CD14-positive monocyte (primary cell): ENCODE measurements at regions not wholly inside any gene's neighbourhood (a gene's known extent, or its start where the extent isn't known, plus 50 kb on each side); places are given as distances from the start of the nearest gene placed in this dataset.

Experiments
- DNase-seq, 3 donors: peaks; one replicate each; pipeline ENCODE4 v3.0.0-alpha.2; 2011 to 2022
- H2AFZ ChIP-seq: 2 replicates; pipeline ENCODE4 v1.6.0; 2012; ENCODE audit warnings: mild to moderate bottlenecking, low read depth, low read length, inconsistent platforms; ENCODE audit not compliant: insufficient read depth, poor library complexity, severe bottlenecking
- H3K27ac ChIP-seq, 2 donors: 1 replicate in 1 of 2; 2 replicates in 1 of 2; pipeline ENCODE4 v1.5.1; 2012 to 2013; ENCODE audit warnings: low read length in 2 of 2, control low read depth in 1 of 2, inconsistent platforms in 1 of 2, low read depth in 1 of 2, mild to moderate bottlenecking in 1 of 2
- H3K27me3 ChIP-seq, 2 donors: one replicate each; pipeline versions ENCODE4 v1.6.0 to v1.6.1; 2011 to 2013; ENCODE audit warnings: low read length in 2 of 2; ENCODE audit not compliant: control insufficient read depth in 2 of 2, insufficient read depth in 2 of 2
- H3K36me3 ChIP-seq, 2 donors: replicated peaks in 1 of 2; 1 replicate in 1 of 2; 2 replicates in 1 of 2; pipeline versions ENCODE4 v1.5.1 to v1.6.1; 2012 to 2013; ENCODE audit warnings: low read length in 2 of 2, control low read depth in 1 of 2, inconsistent platforms in 1 of 2, mild to moderate bottlenecking in 1 of 2; ENCODE audit not compliant: insufficient read depth in 2 of 2, control insufficient read depth in 1 of 2
- H3K4me1 ChIP-seq, 2 donors: 1 replicate in 1 of 2; 2 replicates in 1 of 2; pipeline versions ENCODE4 v1.5.1 to v1.6.1; 2012 to 2013; ENCODE audit warnings: low read length in 2 of 2, control low read depth in 1 of 2, inconsistent platforms in 1 of 2, mild to moderate bottlenecking in 1 of 2, moderate library complexity in 1 of 2; ENCODE audit not compliant: insufficient read depth in 2 of 2, control insufficient read depth in 1 of 2
- H3K4me2 ChIP-seq: replicated peaks from 2 replicates; pipeline ENCODE3; 2012; ENCODE audit warnings: low read length, moderate library complexity, mild to moderate bottlenecking; ENCODE audit not compliant: poor library complexity, severe bottlenecking; ENCODE audit errors: extremely low read depth
- H3K4me3 ChIP-seq, 3 experiments: fragments of 200-600 bp in 1 of 3; sonication (generic) in 1 of 3; replicated peaks in 1 of 3; 1 replicate in 2 of 3; 2 replicates in 1 of 3; pipeline ENCODE4 v1.5.1; 2011 to 2013; ENCODE audit warnings: low read length in 3 of 3, mild to moderate bottlenecking in 3 of 3, control low read depth in 2 of 3, low read depth in 2 of 3, inconsistent platforms in 1 of 3, moderate library complexity in 1 of 3
- H3K79me2 ChIP-seq: 2 replicates; pipeline ENCODE4 v1.6.0; 2012; ENCODE audit warnings: mild to moderate bottlenecking, control low read depth, inconsistent platforms, low read length, moderate library complexity; ENCODE audit not compliant: insufficient read depth
- H3K9ac ChIP-seq: 2 replicates; pipeline ENCODE4 v1.6.0; 2017; ENCODE audit warnings: low read length, mild to moderate bottlenecking; ENCODE audit not compliant: insufficient read depth, poor library complexity, severe bottlenecking
- H3K9me3 ChIP-seq, 2 donors: replicated peaks in 1 of 2; 1 replicate in 1 of 2; 2 replicates in 1 of 2; pipeline versions ENCODE4 v1.5.1 to v1.6.1; 2012 to 2013; ENCODE audit warnings: low read length in 2 of 2, control low read depth in 1 of 2; ENCODE audit not compliant: control insufficient read depth in 1 of 2, insufficient read depth in 1 of 2
- H4K20me1 ChIP-seq: 2 replicates; pipeline ENCODE4 v1.6.0; 2012; ENCODE audit warnings: mild to moderate bottlenecking, low read length, control low read depth, moderate library complexity; ENCODE audit not compliant: insufficient read depth
- H3K27ac Mint-ChIP-seq, 7 donors: one replicate each; pipeline ENCODE4 v1.8.0; 2020; ENCODE audit warnings: mild to moderate bottlenecking in 7 of 7, mixed read lengths in 7 of 7, moderate library complexity in 6 of 7, inconsistent platforms in 2 of 7
- H3K27me3 Mint-ChIP-seq, 3 donors: one replicate each; pipeline ENCODE4 v1.8.0; 2021 to 2022; ENCODE audit warnings: low read depth in 3 of 3, mild to moderate bottlenecking in 3 of 3, mixed read lengths in 3 of 3, moderate library complexity in 3 of 3, inconsistent platforms in 1 of 3
- H3K36me3 Mint-ChIP-seq, 2 donors: one replicate each; pipeline ENCODE4 v1.8.0; 2020; ENCODE audit warnings: mixed read lengths in 2 of 2, inconsistent platforms in 1 of 2, mild to moderate bottlenecking in 1 of 2
- H3K4me1 Mint-ChIP-seq: one replicate; pipeline ENCODE4 v1.8.0; 2020; ENCODE audit warnings: mild to moderate bottlenecking, mixed read lengths
- H3K4me3 Mint-ChIP-seq, 2 donors: one replicate each; pipeline ENCODE4 v1.8.0; 2020; ENCODE audit warnings: mild to moderate bottlenecking in 2 of 2, mixed read lengths in 2 of 2, moderate library complexity in 1 of 2
- H3K9me3 Mint-ChIP-seq, 7 donors: one replicate each; pipeline ENCODE4 v1.8.0; 2020 to 2022; ENCODE audit warnings: mixed read lengths in 7 of 7, mild to moderate bottlenecking in 6 of 7, moderate library complexity in 6 of 7, inconsistent platforms in 2 of 7
- CTCF ChIP-seq: fragments of 200-600 bp; IDR thresholded peaks from one replicate; pipeline ENCODE4 v1.8.0; 2022; ENCODE audit warnings: antibody characterized with exemption, mild to moderate bottlenecking
- WGBS: methylation state at CpG from one replicate; pipeline ENCODE4 v1.1.5; 2013; ENCODE audit warnings: missing lambda C conversion rate; ENCODE audit not compliant: insufficient coverage; 5-methylcytosine and 5-hydroxymethylcytosine counted together
- intact Hi-C, 2 donors: fragments of 100-400 bp; cut with micrococcal nuclease; formaldehyde crosslinking; loops; one replicate each; pipeline versions ENCODE4 v1.15.0 to v1.15.1; 2023

DNA sequence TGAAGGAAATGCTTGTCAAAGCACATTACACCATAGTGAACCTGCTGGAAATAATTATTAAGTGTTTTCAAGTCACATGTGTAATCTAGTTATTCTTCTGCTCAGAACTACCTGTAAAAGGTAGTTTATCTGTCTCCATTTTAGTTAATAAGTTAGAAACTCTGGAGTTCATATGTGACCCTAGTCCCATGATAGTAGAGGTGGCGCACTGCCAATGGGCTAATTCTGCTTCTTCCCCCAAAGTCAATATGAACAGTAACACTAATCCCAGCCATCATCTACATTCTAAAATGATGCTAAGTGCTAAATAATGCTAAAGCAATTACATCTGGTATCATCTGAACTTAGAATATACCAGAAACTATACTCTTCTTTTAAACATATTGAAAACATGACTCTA lies 361.0 kb upstream of the NECTIN3 start:
- Mint-ChIP-seq H3K27me3 (no peaks in the 10 kb centered on the region), H3K36me3 (no peaks in the 10 kb centered on the region), H3K4me3 (no peak overlapping the region), H3K9me3 (peaks cover 0 to 11% (median 4%) of the 10 kb centered on the region in 7 donors), H3K27ac (no peak overlapping the region), H3K4me1 (no peaks in the 10 kb centered on the region)
- no CpG with 5 or more reads among the region's 1 CpG for WGBS
- Histone ChIP-seq H3K4me2 (no peak overlapping the region), H4K20me1 (no peaks in the 10 kb centered on the region), H3K27ac (no peak overlapping the region), H2AFZ (no peak overlapping the region), H3K79me2 (no peaks in the 10 kb centered on the region), H3K36me3 (no peaks in the 10 kb centered on the region), H3K4me3 (no peak overlapping the region), H3K4me1 (no peaks in the 10 kb centered on the region), H3K9me3 (no peaks in the 10 kb centered on the region), H3K27me3 (no peaks in the 10 kb centered on the region), H3K9ac (no peak overlapping the region)
- DNase-seq = no peak
- no peak for TF ChIP-seq CTCF
- intact Hi-C loops = no loop called here

- Histone ChIP-seq H3K9ac (no peak overlapping the region), H3K27ac (no peak overlapping the region), H3K9me3 (no peaks in the 10 kb centered on the region), H3K27me3 (no peaks in the 10 kb centered on the region), H3K4me1 (no peaks in the 10 kb centered on the region), H2AFZ (no peak overlapping the region), H3K79me2 (no peaks in the 10 kb centered on the region), H3K4me2 (no peak overlapping the region), H3K36me3 (no peaks in the 10 kb centered on the region), H3K4me3 (no peak overlapping the region), H4K20me1 (no peaks in the 10 kb centered on the region)
- H3K36me3 Mint-ChIP-seq = no peaks in the 10 kb centered on the region
- intact Hi-C loops = no loop called here
- WGBS = no CpG with 5 or more reads among the region's 1 CpG
- H3K4me1 Mint-ChIP-seq = no peaks in the 10 kb centered on the region
- H3K4me3 Mint-ChIP-seq = no peak overlapping the region
- no peak for DNase-seq
- no peak overlapping the region for H3K27ac Mint-ChIP-seq
- H3K27me3 Mint-ChIP-seq = no peaks in the 10 kb centered on the region
- H3K9me3 Mint-ChIP-seq = peaks cover 0 to 11% (median 3%) of the 10 kb centered on the region in 7 donors
- TF ChIP-seq CTCF = no peak
Measured at GRCh38 chr3:110711130-110711832, 360.3 kb upstream of the NECTIN3 start.
